GM23338 (cell line): ENCODE measurements at regions not wholly inside any gene's neighbourhood (a gene's known extent, or its start where the extent isn't known, plus 50 kb on each side); places are given as distances from the start of the nearest gene placed in this dataset.
A peak's percentile ranks its signal among the peaks of the same experiment; 100 is the strongest.

Experiments used
- ATAC-seq: fragments of 200-7000 bp; cut with Tn5 transposase; 3 replicates; pipeline ENCODE4 v1.9.1; 2020
- DNase-seq: peaks from one replicate; pipeline ENCODE4 v3.0.0-alpha.2; 2015; ENCODE audit warnings: low spot score
- H2AFZ ChIP-seq: fragments of 200-600 bp; sonication (generic); 2 replicates; pipeline ENCODE4 v1.8.0; 2016; ENCODE audit warnings: antibody characterized with exemption, mild to moderate bottlenecking, moderate library complexity
- H3F3A ChIP-seq: fragments of 200-600 bp; sonication (generic); replicated peaks from 2 replicates; pipeline ENCODE4 v1.8.0; 2017; ENCODE audit warnings: antibody characterized with exemption, mixed run types, low read depth
- H3K27ac ChIP-seq: fragments of 200-600 bp; sonication (generic); 2 replicates; pipeline ENCODE4 v1.6.1; 2016; ENCODE audit warnings: low read depth
- H3K27me3 ChIP-seq: fragments of 200-600 bp; sonication (generic); 2 replicates; pipeline ENCODE4 v1.8.0; 2016; ENCODE audit warnings: mild to moderate bottlenecking, mixed run types, moderate library complexity; ENCODE audit not compliant: insufficient read depth
- H3K36me3 ChIP-seq: fragments of 200-600 bp; sonication (generic); 2 replicates; pipeline ENCODE4 v1.8.0; 2016; ENCODE audit warnings: mild to moderate bottlenecking; ENCODE audit not compliant: insufficient read depth
- H3K4me1 ChIP-seq: fragments of 200-600 bp; sonication (generic); 2 replicates; pipeline ENCODE4 v1.8.0; 2016; ENCODE audit warnings: mild to moderate bottlenecking, moderate library complexity; ENCODE audit not compliant: insufficient read depth
- H3K4me2 ChIP-seq: fragments of 200-600 bp; sonication (generic); 2 replicates; pipeline ENCODE4 v1.7.1; 2017; ENCODE audit warnings: mixed run types
- H3K4me3 ChIP-seq: fragments of 200-600 bp; sonication (generic); 2 replicates; pipeline ENCODE4 v1.6.1; 2016; ENCODE audit warnings: mixed run types
- H3K79me2 ChIP-seq: fragments of 200-600 bp; sonication (generic); replicated peaks from 2 replicates; pipeline ENCODE4 v1.8.0; 2017; ENCODE audit warnings: mild to moderate bottlenecking; ENCODE audit not compliant: insufficient read depth
- H3K9me2 ChIP-seq: fragments of 200-600 bp; sonication (generic); 2 replicates; pipeline ENCODE4 v1.8.0; 2017; ENCODE audit not compliant: insufficient read depth
- H4K20me1 ChIP-seq: fragments of 200-600 bp; sonication (generic); replicated peaks from 2 replicates; pipeline ENCODE4 v1.8.0; 2017; ENCODE audit warnings: mild to moderate bottlenecking; ENCODE audit not compliant: insufficient read depth
- H3K27ac Mint-ChIP-seq: 2 replicates; pipeline ENCODE4 v1.8.0; 2020; ENCODE audit warnings: inconsistent platforms, mild to moderate bottlenecking, moderate library complexity, mixed read lengths
- H3K27me3 Mint-ChIP-seq: 3 replicates; pipeline ENCODE4 v1.8.0; 2022; ENCODE audit warnings: low read depth, mild to moderate bottlenecking, moderate library complexity, mixed read lengths, inconsistent platforms; ENCODE audit not compliant: insufficient read depth, poor library complexity
- H3K36me3 Mint-ChIP-seq: 3 replicates; pipeline ENCODE4 v1.8.0; 2021; ENCODE audit warnings: low read depth, mild to moderate bottlenecking, inconsistent platforms, moderate library complexity, mixed read lengths
- H3K4me1 Mint-ChIP-seq: 3 replicates; pipeline ENCODE4 v1.8.0; 2020; ENCODE audit warnings: mild to moderate bottlenecking, inconsistent platforms, mixed read lengths
- H3K4me3 Mint-ChIP-seq: 3 replicates; pipeline ENCODE4 v1.8.0; 2021; ENCODE audit warnings: moderate library complexity, mild to moderate bottlenecking, inconsistent platforms, mixed read lengths
- H3K9me3 Mint-ChIP-seq: 3 replicates; pipeline ENCODE4 v1.8.0; 2020; ENCODE audit warnings: moderate library complexity, mild to moderate bottlenecking, inconsistent platforms, mixed read lengths
- CREB1 ChIP-seq: fragments of 250-450 bp; sonication (Bioruptor Pico); IDR thresholded peaks from 2 replicates; pipeline ENCODE4 v1.5.0; 2020; ENCODE audit warnings: low read depth, mild to moderate bottlenecking, moderate library complexity
- EZH2 ChIP-seq: fragments of 200-600 bp; sonication (generic); IDR thresholded peaks from one replicate; pipeline ENCODE4 v1.8.0; 2017; ENCODE audit warnings: antibody characterized with exemption, mild to moderate bottlenecking, low read depth; ENCODE audit not compliant: unreplicated experiment
- EZH2phosphoT487 ChIP-seq: fragments of 200-600 bp; sonication (generic); IDR thresholded peaks from one replicate; pipeline ENCODE4 v1.8.1; 2018; ENCODE audit warnings: antibody characterized with exemption; ENCODE audit not compliant: unreplicated experiment
- JUNB ChIP-seq: IDR thresholded peaks from one replicate; pipeline ENCODE4 v1.6.1; 2016; ENCODE audit warnings: antibody characterized with exemption; ENCODE audit not compliant: unreplicated experiment
- NANOG ChIP-seq: IDR thresholded peaks from 2 replicates; pipeline ENCODE4 v1.6.1; 2016; ENCODE audit warnings: antibody characterized with exemption, borderline replicate concordance
- STAT1 ChIP-seq: IDR thresholded peaks from one replicate; pipeline ENCODE4 v1.6.1; 2016; ENCODE audit warnings: antibody characterized with exemption; ENCODE audit not compliant: unreplicated experiment
- ZNF114 ChIP-seq: fragments of 250-450 bp; sonication (Bioruptor Pico); IDR thresholded peaks from 2 replicates; pipeline ENCODE4 v1.5.0; 2020; ENCODE audit warnings: mild to moderate bottlenecking, moderate library complexity
- ZNF331 ChIP-seq: fragments of 250-450 bp; sonication (Bioruptor Pico); IDR thresholded peaks from 2 replicates; pipeline ENCODE4 v1.5.0; 2020; ENCODE audit warnings: low read depth, mild to moderate bottlenecking, moderate library complexity
- TF ChIP-seq, protein P1 (sequence below), 2 experiments: fragments of 200-600 bp in 1 of 2; sonication (generic) in 1 of 2; conservative IDR thresholded peaks; 2 replicates each; pipeline versions ENCODE4 v1.5.1 to v1.6.1; 2016 to 2017; ENCODE audit warnings: antibody characterized with exemption in 2 of 2, low read depth in 2 of 2, mild to moderate bottlenecking in 2 of 2, moderate library complexity in 1 of 2
- TF ChIP-seq, protein P2 (sequence below): fragments of 250-450 bp; sonication (Bioruptor Pico); IDR thresholded peaks from 2 replicates; pipeline ENCODE4 v1.5.0; 2020; ENCODE audit warnings: mild to moderate bottlenecking, moderate library complexity
- TF ChIP-seq, protein P3 (sequence below): IDR thresholded peaks from one replicate; pipeline ENCODE4 v1.6.1; 2018; ENCODE audit warnings: antibody characterized with exemption; ENCODE audit not compliant: unreplicated experiment
- TF ChIP-seq, protein P4 (sequence below): IDR thresholded peaks from 2 replicates; pipeline ENCODE4 v1.6.1; 2016; ENCODE audit warnings: antibody characterized with exemption

DNA sequence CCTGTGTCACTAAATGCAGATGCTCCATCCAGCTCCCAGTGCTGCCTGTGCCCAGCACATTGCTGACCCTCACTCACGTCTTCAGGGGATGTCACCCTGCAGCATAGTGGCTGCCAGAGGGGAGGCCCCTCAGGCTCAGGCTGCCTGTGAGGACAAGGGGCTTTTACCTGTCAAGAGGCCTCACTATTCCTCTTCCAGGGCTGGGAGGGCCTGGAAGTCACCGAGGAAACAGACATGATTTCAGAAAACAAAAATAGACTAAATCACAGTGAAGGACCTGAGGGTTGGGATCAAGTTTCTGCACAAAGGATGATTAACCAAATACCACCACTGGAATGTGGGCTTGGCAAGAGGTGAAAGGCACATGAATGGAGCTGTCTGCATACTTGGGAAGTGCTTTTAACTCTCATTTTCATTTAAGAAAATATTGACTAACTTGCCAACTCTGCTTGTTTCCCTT lies 1202.3 kb downstream of the BCL11B start (continued):
- TF ChIP-seq, protein P1, sequence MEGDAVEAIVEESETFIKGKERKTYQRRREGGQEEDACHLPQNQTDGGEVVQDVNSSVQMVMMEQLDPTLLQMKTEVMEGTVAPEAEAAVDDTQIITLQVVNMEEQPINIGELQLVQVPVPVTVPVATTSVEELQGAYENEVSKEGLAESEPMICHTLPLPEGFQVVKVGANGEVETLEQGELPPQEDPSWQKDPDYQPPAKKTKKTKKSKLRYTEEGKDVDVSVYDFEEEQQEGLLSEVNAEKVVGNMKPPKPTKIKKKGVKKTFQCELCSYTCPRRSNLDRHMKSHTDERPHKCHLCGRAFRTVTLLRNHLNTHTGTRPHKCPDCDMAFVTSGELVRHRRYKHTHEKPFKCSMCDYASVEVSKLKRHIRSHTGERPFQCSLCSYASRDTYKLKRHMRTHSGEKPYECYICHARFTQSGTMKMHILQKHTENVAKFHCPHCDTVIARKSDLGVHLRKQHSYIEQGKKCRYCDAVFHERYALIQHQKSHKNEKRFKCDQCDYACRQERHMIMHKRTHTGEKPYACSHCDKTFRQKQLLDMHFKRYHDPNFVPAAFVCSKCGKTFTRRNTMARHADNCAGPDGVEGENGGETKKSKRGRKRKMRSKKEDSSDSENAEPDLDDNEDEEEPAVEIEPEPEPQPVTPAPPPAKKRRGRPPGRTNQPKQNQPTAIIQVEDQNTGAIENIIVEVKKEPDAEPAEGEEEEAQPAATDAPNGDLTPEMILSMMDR (conservative IDR thresholded peaks at IDR 0.05; ENCODE audit: low read depth in 2 of 2), result no peak
- TF ChIP-seq CREB1 (CRISPR knock-in tag), result no peak

DNA sequence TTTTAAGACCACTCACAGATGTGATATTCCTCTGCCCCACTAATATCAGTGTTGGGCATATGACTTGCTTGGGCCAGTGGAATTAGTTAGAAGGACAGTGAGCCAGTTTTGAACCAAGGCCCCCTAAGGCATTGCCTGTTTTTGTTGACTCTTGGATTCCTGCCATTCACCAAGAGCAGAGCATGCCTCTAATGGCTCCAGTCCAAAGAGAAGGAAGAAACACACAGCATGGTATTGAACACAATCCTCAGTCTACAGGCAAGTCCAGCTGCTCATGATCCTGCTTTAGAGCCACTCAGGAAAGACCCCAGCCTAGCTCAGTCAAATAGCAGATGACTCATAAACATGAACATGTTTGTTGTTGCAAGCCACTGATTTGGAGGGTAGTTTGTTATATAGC lies 1201.5 kb downstream of the BCL11B start:
- Histone ChIP-seq H3F3A (no peaks in the 10 kb centered on the region), H4K20me1 (no peaks in the 10 kb centered on the region), H2AFZ (peak overlapping the region; percentile 40; the same call in 1 of the 2 replicates), H3K4me1 (peaks cover 12% of the 10 kb centered on the region), H3K36me3 (no peaks in the 10 kb centered on the region), H3K4me3 (no peak overlapping the region), H3K79me2 (no peaks in the 10 kb centered on the region), H3K27me3 (no peaks in the 10 kb centered on the region), H3K9me2 (peaks cover 17% of the 10 kb centered on the region), H3K4me2 (0 out of 2 replicates have a peak overlapping the region, but pooled peaks have one; percentile 33), H3K27ac (no peak overlapping the region)
- Mint-ChIP-seq H3K4me1 (peaks cover 13% of the 10 kb centered on the region), H3K27ac (no peak overlapping the region), H3K9me3 (no peaks in the 10 kb centered on the region; the same call in 2 of the 3 replicates), H3K4me3 (no peak overlapping the region), H3K27me3 (peaks cover 3% of the 10 kb centered on the region), H3K36me3 (no peaks in the 10 kb centered on the region)
- DNase-seq, result no peak
- no peak for ATAC-seq
- TF ChIP-seq, protein P2, sequence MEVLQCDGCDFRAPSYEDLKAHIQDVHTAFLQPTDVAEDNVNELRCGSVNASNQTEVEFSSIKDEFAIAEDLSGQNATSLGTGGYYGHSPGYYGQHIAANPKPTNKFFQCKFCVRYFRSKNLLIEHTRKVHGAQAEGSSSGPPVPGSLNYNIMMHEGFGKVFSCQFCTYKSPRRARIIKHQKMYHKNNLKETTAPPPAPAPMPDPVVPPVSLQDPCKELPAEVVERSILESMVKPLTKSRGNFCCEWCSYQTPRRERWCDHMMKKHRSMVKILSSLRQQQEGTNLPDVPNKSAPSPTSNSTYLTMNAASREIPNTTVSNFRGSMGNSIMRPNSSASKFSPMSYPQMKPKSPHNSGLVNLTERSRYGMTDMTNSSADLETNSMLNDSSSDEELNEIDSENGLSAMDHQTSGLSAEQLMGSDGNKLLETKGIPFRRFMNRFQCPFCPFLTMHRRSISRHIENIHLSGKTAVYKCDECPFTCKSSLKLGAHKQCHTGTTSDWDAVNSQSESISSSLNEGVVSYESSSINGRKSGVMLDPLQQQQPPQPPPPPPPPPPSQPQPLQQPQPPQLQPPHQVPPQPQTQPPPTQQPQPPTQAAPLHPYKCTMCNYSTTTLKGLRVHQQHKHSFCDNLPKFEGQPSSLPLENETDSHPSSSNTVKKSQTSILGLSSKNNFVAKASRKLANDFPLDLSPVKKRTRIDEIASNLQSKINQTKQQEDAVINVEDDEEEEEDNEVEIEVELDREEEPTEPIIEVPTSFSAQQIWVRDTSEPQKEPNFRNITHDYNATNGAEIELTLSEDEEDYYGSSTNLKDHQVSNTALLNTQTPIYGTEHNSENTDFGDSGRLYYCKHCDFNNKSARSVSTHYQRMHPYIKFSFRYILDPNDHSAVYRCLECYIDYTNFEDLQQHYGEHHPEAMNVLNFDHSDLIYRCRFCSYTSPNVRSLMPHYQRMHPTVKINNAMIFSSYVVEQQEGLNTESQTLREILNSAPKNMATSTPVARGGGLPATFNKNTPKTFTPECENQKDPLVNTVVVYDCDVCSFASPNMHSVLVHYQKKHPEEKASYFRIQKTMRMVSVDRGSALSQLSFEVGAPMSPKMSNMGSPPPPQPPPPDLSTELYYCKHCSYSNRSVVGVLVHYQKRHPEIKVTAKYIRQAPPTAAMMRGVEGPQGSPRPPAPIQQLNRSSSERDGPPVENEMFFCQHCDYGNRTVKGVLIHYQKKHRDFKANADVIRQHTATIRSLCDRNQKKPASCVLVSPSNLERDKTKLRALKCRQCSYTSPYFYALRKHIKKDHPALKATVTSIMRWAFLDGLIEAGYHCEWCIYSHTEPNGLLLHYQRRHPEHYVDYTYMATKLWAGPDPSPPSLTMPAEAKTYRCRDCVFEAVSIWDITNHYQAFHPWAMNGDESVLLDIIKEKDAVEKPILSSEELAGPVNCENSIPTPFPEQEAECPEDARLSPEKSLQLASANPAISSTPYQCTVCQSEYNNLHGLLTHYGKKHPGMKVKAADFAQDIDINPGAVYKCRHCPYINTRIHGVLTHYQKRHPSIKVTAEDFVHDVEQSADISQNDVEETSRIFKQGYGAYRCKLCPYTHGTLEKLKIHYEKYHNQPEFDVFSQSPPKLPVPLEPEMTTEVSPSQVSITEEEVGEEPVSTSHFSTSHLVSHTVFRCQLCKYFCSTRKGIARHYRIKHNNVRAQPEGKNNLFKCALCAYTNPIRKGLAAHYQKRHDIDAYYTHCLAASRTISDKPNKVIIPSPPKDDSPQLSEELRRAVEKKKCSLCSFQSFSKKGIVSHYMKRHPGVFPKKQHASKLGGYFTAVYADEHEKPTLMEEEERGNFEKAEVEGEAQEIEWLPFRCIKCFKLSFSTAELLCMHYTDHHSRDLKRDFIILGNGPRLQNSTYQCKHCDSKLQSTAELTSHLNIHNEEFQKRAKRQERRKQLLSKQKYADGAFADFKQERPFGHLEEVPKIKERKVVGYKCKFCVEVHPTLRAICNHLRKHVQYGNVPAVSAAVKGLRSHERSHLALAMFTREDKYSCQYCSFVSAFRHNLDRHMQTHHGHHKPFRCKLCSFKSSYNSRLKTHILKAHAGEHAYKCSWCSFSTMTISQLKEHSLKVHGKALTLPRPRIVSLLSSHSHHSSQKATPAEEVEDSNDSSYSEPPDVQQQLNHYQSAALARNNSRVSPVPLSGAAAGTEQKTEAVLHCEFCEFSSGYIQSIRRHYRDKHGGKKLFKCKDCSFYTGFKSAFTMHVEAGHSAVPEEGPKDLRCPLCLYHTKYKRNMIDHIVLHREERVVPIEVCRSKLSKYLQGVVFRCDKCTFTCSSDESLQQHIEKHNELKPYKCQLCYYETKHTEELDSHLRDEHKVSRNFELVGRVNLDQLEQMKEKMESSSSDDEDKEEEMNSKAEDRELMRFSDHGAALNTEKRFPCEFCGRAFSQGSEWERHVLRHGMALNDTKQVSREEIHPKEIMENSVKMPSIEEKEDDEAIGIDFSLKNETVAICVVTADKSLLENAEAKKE (CRISPR knock-in tag), result no peak
- no peak for TF ChIP-seq CREB1 (CRISPR knock-in tag)
- TF ChIP-seq STAT1, result no peak
- TF ChIP-seq EZH2phosphoT487, result no peak
- no peak for TF ChIP-seq ZNF114 (CRISPR knock-in tag)
- no peak for TF ChIP-seq NANOG
- no peak for TF ChIP-seq EZH2
- no peak for TF ChIP-seq JUNB
- TF ChIP-seq, protein P3, sequence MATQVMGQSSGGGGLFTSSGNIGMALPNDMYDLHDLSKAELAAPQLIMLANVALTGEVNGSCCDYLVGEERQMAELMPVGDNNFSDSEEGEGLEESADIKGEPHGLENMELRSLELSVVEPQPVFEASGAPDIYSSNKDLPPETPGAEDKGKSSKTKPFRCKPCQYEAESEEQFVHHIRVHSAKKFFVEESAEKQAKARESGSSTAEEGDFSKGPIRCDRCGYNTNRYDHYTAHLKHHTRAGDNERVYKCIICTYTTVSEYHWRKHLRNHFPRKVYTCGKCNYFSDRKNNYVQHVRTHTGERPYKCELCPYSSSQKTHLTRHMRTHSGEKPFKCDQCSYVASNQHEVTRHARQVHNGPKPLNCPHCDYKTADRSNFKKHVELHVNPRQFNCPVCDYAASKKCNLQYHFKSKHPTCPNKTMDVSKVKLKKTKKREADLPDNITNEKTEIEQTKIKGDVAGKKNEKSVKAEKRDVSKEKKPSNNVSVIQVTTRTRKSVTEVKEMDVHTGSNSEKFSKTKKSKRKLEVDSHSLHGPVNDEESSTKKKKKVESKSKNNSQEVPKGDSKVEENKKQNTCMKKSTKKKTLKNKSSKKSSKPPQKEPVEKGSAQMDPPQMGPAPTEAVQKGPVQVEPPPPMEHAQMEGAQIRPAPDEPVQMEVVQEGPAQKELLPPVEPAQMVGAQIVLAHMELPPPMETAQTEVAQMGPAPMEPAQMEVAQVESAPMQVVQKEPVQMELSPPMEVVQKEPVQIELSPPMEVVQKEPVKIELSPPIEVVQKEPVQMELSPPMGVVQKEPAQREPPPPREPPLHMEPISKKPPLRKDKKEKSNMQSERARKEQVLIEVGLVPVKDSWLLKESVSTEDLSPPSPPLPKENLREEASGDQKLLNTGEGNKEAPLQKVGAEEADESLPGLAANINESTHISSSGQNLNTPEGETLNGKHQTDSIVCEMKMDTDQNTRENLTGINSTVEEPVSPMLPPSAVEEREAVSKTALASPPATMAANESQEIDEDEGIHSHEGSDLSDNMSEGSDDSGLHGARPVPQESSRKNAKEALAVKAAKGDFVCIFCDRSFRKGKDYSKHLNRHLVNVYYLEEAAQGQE, result no peak
- TF ChIP-seq, protein P4, sequence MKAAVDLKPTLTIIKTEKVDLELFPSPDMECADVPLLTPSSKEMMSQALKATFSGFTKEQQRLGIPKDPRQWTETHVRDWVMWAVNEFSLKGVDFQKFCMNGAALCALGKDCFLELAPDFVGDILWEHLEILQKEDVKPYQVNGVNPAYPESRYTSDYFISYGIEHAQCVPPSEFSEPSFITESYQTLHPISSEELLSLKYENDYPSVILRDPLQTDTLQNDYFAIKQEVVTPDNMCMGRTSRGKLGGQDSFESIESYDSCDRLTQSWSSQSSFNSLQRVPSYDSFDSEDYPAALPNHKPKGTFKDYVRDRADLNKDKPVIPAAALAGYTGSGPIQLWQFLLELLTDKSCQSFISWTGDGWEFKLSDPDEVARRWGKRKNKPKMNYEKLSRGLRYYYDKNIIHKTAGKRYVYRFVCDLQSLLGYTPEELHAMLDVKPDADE, result no peak
- TF ChIP-seq ZNF331 (CRISPR knock-in tag), result no peak
